HepG2 (cell line): ENCODE measurements at regions not wholly inside any gene's neighbourhood (a gene's known extent, or its start where the extent isn't known, plus 50 kb on each side); places are given as distances from the start of the nearest gene placed in this dataset.

ENCODE experiments used
- ATAC-seq: fragments of 200-7000 bp; cut with Tn5 transposase; 3 replicates; pipeline ENCODE4 v1.9.1; 2020; ENCODE audit warnings: mild to moderate bottlenecking, moderate library complexity
- BruUV-seq: library from RNA; stranded (reverse); fragments of 400-500 nt; replicated peaks from 2 replicates; lab custom pipeline; 2021; lab: Mats Ljungman, UMichigan
- CTCF ChIA-PET: fragments of 300-600 bp; formaldehyde crosslinking; extraction: SDS; loops from one replicate; lab custom pipeline; 2021; ENCODE audit warnings: low total read pairs, inconsistent platforms, low intra/inter-chr PET ratio; lab: Yijun Ruan, JAX
- POLR2A ChIA-PET: fragments of 350-600 bp; sonication (Branson Sonifier 250); formaldehyde crosslinking; loops from one replicate; lab custom pipeline; 2020; ENCODE audit warnings: antibody characterized with exemption, inconsistent platforms; lab: Yijun Ruan, JAX
- DNase-seq: peaks from one replicate; pipeline ENCODE4 v3.0.0-alpha.2; 2015; ENCODE audit warnings: low spot score
- FAIRE-seq: peaks from 3 replicates; lab custom pipeline; 2011; peaks lifted over from hg19 to GRCh38; lab: Jason Lieb, UNC
- H2AFZ ChIP-seq: one replicate; pipeline ENCODE4 v1.6.1; 2011; ENCODE audit warnings: low read length, inconsistent platforms
- H3K27ac ChIP-seq: fragments of 300-600 bp; 3 replicates; pipeline ENCODE4 v1.8.0; 2011; ENCODE audit warnings: mixed run types, mild to moderate bottlenecking, mixed read lengths, low read length, inconsistent platforms; ENCODE audit not compliant: insufficient read depth; ENCODE audit errors: extremely low read length
- H3K27me3 ChIP-seq, 2 experiments: fragments of 200-600 bp in 1 of 2; 2 replicates in 1 of 2; 3 replicates in 1 of 2; pipeline versions ENCODE4 v1.6.0 to v1.8.0; 2011; ENCODE audit warnings: low read length in 2 of 2, mild to moderate bottlenecking in 2 of 2, moderate library complexity in 2 of 2, inconsistent platforms in 1 of 2; ENCODE audit not compliant: insufficient read depth in 2 of 2, control insufficient read depth in 1 of 2
- H3K36me3 ChIP-seq, 2 experiments: fragments of 200-600 bp in 1 of 2; replicated peaks in 1 of 2; 2 replicates in 1 of 2; 3 replicates in 1 of 2; pipeline versions ENCODE4 v1.5.1 to v1.8.0; 2011; ENCODE audit warnings: low read length in 2 of 2, inconsistent platforms in 1 of 2; ENCODE audit not compliant: insufficient read depth in 2 of 2, control insufficient read depth in 1 of 2
- H3K4me1 ChIP-seq: 2 replicates; pipeline ENCODE4 v1.5.1; 2012; ENCODE audit warnings: low read length, inconsistent platforms; ENCODE audit not compliant: insufficient read depth
- H3K4me2 ChIP-seq: 2 replicates; pipeline ENCODE4 v1.6.0; 2011; ENCODE audit warnings: low read depth, low read length, inconsistent platforms
- H3K4me3 ChIP-seq, 3 experiments: fragments of 200-600 bp in 1 of 3; sonication (generic), shearing (Covaris generic) in 1 of 3; replicated peaks in 1 of 3; 2 replicates each; pipeline ENCODE4 v1.5.1; 2011 to 2016; ENCODE audit warnings: low read length in 3 of 3, inconsistent platforms in 2 of 3, low read depth in 2 of 3, mild to moderate bottlenecking in 2 of 3, control low read depth in 1 of 3, mixed read lengths in 1 of 3; ENCODE audit not compliant: insufficient read depth in 1 of 3
- H3K79me2 ChIP-seq: one replicate; pipeline ENCODE4 v1.6.1; 2011; ENCODE audit warnings: low read length, inconsistent platforms; ENCODE audit not compliant: insufficient read depth
- H3K9ac ChIP-seq: 2 replicates; pipeline ENCODE4 v1.6.0; 2011; ENCODE audit warnings: mild to moderate bottlenecking, low read depth, low read length, inconsistent platforms; ENCODE audit not compliant: insufficient read depth
- H3K9me3 ChIP-seq: 2 replicates; pipeline ENCODE4 v1.5.1; 2012; ENCODE audit warnings: mild to moderate bottlenecking, low read length
- H4K20me1 ChIP-seq: 2 replicates; pipeline ENCODE4 v1.6.0; 2011; ENCODE audit warnings: inconsistent platforms, mild to moderate bottlenecking, low read length, moderate library complexity; ENCODE audit not compliant: insufficient read depth
- HMG20A ChIP-seq: IDR thresholded peaks from 2 replicates; pipeline ENCODE4 v1.6.1; 2016; ENCODE audit warnings: borderline replicate concordance
- KAT7 ChIP-seq: IDR thresholded peaks from 2 replicates; pipeline ENCODE4 v1.6.1; 2018; ENCODE audit warnings: borderline replicate concordance, missing compliant biosample characterization
- KMT2B ChIP-seq: IDR thresholded peaks from 2 replicates; pipeline ENCODE4 v1.6.1; 2016; ENCODE audit warnings: missing genetic modification reagents, missing compliant biosample characterization
- MTA1 ChIP-seq: sonication (generic); formaldehyde crosslinking; IDR thresholded peaks from 2 replicates; pipeline ENCODE4 v1.4.0; 2020; ENCODE audit warnings: missing genetic modification reagents, mild to moderate bottlenecking, borderline replicate concordance
- NPAS2 ChIP-seq: sonication (generic); formaldehyde crosslinking; IDR thresholded peaks from 2 replicates; pipeline ENCODE4 v1.8.0; 2022; ENCODE audit warnings: mild to moderate bottlenecking, missing genetic modification reagents, borderline replicate concordance
- REPIN1 ChIP-seq: sonication (generic); formaldehyde crosslinking; IDR thresholded peaks from 2 replicates; pipeline ENCODE4 v1.8.0; 2022; ENCODE audit warnings: missing genetic modification reagents, low read depth, mild to moderate bottlenecking, borderline replicate concordance
- SOX5 ChIP-seq: IDR thresholded peaks from 2 replicates; pipeline ENCODE4 v1.6.1; 2016; ENCODE audit warnings: borderline replicate concordance
- ZFP37 ChIP-seq: sonication (generic); formaldehyde crosslinking; IDR thresholded peaks from 2 replicates; pipeline ENCODE4 v1.4.0; 2020; ENCODE audit warnings: missing genetic modification reagents, borderline replicate concordance
- ZNF333 ChIP-seq: sonication (generic); formaldehyde crosslinking; IDR thresholded peaks from 2 replicates; pipeline ENCODE4 v1.4.0; 2020; ENCODE audit warnings: mild to moderate bottlenecking, missing genetic modification reagents, borderline replicate concordance
- ZNF460 ChIP-seq: sonication (generic); formaldehyde crosslinking; IDR thresholded peaks from 2 replicates; pipeline ENCODE4 v1.5.1; 2020; ENCODE audit warnings: missing genetic modification reagents, mild to moderate bottlenecking, borderline replicate concordance
- ZNF549 ChIP-seq: sonication (generic); formaldehyde crosslinking; IDR thresholded peaks from 2 replicates; pipeline ENCODE4 v1.5.0; 2020; ENCODE audit warnings: missing genetic modification reagents
- ZNF784 ChIP-seq: sonication (generic); formaldehyde crosslinking; IDR thresholded peaks from 2 replicates; pipeline ENCODE4 v1.5.1; 2020; ENCODE audit warnings: missing genetic modification reagents, mild to moderate bottlenecking, borderline replicate concordance
- WGBS: methylation state at CpG from one replicate; pipeline ENCODE4 v1.1.6; 2017; ENCODE audit warnings: low lambda C conversion rate; 5-methylcytosine and 5-hydroxymethylcytosine counted together
- in situ Hi-C: cut with HindIII; loops from 2 replicates; pipeline ENCODE4 v1.10.0; 2017; ENCODE audit warnings: low pct_unique_long_range_greater_than_20kb; ENCODE audit not compliant: extremely low pct_ligation_motif_present
- intact Hi-C: fragments of 100-400 bp; cut with micrococcal nuclease; formaldehyde crosslinking; loops from one replicate; pipeline ENCODE4 v1.10.0; 2022; ENCODE audit not compliant: unreplicated experiment
- TF ChIP-seq, protein P1 (sequence below): sonication (generic); formaldehyde crosslinking; conservative IDR thresholded peaks from 2 replicates; pipeline ENCODE4 v1.8.0; 2022; ENCODE audit warnings: low read depth, missing genetic modification reagents
- TF ChIP-seq, protein P2 (sequence below): sonication (generic); formaldehyde crosslinking; IDR thresholded peaks from 2 replicates; pipeline ENCODE4 v1.4.0; 2020; ENCODE audit warnings: missing genetic modification reagents
- TF ChIP-seq, protein P3 (sequence below): sonication (generic); formaldehyde crosslinking; IDR thresholded peaks from 2 replicates; pipeline ENCODE4 v1.4.0; 2020; ENCODE audit warnings: missing genetic modification reagents, borderline replicate concordance
- TF ChIP-seq, protein P4 (sequence below): sonication (generic); formaldehyde crosslinking; conservative IDR thresholded peaks from 2 replicates; pipeline ENCODE4 v1.4.0; 2020; ENCODE audit warnings: missing genetic modification reagents

GRCh38 chr3:94607778-94608177, 544.9 kb downstream of the NSUN3 start:
- Histone ChIP-seq H3K4me1 (no peaks in the 10 kb centered on the region), H3K27me3 (no peaks in the 10 kb centered on the region), H2AFZ (no peak overlapping the region), H3K9ac (no peak overlapping the region), H3K27ac (no peak overlapping the region), H3K79me2 (no peaks in the 10 kb centered on the region), H3K36me3 (no peaks in the 10 kb centered on the region), H3K9me3 (no peaks in the 10 kb centered on the region), H3K4me2 (no peak overlapping the region), H4K20me1 (no peaks in the 10 kb centered on the region), H3K4me3 (no peak overlapping the region)
- ChIA-PET POLR2A (no interaction called here), CTCF (no interaction called here)
- no TSS peak for BruUV-seq
- FAIRE-seq (no peak), DNase-seq (no peak), ATAC-seq (no peak)
- intact Hi-C loops: no loop called here
- 3% methylated on average over 2 of the region's 2 CpGs for WGBS
- in situ Hi-C loops: no loop called here
- TF ChIP-seq, protein P1, sequence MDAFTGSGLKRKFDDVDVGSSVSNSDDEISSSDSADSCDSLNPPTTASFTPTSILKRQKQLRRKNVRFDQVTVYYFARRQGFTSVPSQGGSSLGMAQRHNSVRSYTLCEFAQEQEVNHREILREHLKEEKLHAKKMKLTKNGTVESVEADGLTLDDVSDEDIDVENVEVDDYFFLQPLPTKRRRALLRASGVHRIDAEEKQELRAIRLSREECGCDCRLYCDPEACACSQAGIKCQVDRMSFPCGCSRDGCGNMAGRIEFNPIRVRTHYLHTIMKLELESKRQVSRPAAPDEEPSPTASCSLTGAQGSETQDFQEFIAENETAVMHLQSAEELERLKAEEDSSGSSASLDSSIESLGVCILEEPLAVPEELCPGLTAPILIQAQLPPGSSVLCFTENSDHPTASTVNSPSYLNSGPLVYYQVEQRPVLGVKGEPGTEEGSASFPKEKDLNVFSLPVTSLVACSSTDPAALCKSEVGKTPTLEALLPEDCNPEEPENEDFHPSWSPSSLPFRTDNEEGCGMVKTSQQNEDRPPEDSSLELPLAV: no peak
- TF ChIP-seq KAT7 (CRISPR knock-in tag) (no peak), MTA1 (CRISPR knock-in tag) (no peak), ZNF549 (CRISPR knock-in tag) (no peak), HMG20A (CRISPR knock-in tag) (no peak), REPIN1 (CRISPR knock-in tag) (no peak), SOX5 (CRISPR knock-in tag) (no peak), ZNF784 (CRISPR knock-in tag) (no peak), ZFP37 (no peak), ZNF333 (CRISPR knock-in tag) (no peak), ZNF460 (CRISPR knock-in tag) (no peak), KMT2B (no peak), NPAS2 (CRISPR knock-in tag) (no peak)
- TF ChIP-seq, protein P2, sequence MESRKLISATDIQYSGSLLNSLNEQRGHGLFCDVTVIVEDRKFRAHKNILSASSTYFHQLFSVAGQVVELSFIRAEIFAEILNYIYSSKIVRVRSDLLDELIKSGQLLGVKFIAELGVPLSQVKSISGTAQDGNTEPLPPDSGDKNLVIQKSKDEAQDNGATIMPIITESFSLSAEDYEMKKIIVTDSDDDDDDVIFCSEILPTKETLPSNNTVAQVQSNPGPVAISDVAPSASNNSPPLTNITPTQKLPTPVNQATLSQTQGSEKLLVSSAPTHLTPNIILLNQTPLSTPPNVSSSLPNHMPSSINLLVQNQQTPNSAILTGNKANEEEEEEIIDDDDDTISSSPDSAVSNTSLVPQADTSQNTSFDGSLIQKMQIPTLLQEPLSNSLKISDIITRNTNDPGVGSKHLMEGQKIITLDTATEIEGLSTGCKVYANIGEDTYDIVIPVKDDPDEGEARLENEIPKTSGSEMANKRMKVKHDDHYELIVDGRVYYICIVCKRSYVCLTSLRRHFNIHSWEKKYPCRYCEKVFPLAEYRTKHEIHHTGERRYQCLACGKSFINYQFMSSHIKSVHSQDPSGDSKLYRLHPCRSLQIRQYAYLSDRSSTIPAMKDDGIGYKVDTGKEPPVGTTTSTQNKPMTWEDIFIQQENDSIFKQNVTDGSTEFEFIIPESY (CRISPR knock-in tag): no peak
- TF ChIP-seq, protein P3, sequence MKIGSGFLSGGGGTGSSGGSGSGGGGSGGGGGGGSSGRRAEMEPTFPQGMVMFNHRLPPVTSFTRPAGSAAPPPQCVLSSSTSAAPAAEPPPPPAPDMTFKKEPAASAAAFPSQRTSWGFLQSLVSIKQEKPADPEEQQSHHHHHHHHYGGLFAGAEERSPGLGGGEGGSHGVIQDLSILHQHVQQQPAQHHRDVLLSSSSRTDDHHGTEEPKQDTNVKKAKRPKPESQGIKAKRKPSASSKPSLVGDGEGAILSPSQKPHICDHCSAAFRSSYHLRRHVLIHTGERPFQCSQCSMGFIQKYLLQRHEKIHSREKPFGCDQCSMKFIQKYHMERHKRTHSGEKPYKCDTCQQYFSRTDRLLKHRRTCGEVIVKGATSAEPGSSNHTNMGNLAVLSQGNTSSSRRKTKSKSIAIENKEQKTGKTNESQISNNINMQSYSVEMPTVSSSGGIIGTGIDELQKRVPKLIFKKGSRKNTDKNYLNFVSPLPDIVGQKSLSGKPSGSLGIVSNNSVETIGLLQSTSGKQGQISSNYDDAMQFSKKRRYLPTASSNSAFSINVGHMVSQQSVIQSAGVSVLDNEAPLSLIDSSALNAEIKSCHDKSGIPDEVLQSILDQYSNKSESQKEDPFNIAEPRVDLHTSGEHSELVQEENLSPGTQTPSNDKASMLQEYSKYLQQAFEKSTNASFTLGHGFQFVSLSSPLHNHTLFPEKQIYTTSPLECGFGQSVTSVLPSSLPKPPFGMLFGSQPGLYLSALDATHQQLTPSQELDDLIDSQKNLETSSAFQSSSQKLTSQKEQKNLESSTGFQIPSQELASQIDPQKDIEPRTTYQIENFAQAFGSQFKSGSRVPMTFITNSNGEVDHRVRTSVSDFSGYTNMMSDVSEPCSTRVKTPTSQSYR (CRISPR knock-in tag): no peak
- TF ChIP-seq, protein P4, sequence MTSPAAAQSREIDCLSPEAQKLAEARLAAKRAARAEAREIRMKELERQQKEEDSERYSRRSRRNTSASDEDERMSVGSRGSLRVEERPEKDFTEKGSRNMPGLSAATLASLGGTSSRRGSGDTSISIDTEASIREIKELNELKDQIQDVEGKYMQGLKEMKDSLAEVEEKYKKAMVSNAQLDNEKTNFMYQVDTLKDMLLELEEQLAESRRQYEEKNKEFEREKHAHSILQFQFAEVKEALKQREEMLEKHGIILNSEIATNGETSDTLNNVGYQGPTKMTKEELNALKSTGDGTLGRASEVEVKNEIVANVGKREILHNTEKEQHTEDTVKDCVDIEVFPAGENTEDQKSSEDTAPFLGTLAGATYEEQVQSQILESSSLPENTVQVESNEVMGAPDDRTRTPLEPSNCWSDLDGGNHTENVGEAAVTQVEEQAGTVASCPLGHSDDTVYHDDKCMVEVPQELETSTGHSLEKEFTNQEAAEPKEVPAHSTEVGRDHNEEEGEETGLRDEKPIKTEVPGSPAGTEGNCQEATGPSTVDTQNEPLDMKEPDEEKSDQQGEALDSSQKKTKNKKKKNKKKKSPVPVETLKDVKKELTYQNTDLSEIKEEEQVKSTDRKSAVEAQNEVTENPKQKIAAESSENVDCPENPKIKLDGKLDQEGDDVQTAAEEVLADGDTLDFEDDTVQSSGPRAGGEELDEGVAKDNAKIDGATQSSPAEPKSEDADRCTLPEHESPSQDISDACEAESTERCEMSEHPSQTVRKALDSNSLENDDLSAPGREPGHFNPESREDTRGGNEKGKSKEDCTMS (CRISPR knock-in tag): no peak
